ENCODE measurements at regions not wholly inside any gene's neighbourhood (a gene's known extent, or its start where the extent isn't known, plus 50 kb on each side); places are given as distances from the start of the nearest gene placed in this dataset.

DNA sequence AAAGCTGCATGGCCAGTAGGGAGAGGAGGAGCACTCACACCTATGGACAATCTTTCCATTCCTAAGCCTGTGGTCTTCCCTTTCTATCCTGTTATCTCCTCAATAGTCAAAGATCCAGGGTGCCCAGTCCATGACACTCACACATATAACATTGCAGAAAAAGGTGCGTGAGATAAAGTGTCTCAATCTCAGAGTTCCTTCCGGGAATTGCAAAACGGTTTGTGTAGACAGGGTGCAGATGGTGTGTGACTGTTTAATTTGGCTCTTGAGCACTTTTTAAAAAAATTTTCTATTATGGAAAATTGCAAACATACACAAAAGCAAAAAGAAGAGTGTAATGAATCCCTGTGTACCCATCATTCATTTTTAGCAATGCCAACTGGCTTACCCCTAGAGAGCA lies 1493.6 kb downstream of the AACS start:
- TF ChIP-seq POLR2A (IDR thresholded peaks at IDR 0.05), result no peak
- TF ChIP-seq, protein P1, sequence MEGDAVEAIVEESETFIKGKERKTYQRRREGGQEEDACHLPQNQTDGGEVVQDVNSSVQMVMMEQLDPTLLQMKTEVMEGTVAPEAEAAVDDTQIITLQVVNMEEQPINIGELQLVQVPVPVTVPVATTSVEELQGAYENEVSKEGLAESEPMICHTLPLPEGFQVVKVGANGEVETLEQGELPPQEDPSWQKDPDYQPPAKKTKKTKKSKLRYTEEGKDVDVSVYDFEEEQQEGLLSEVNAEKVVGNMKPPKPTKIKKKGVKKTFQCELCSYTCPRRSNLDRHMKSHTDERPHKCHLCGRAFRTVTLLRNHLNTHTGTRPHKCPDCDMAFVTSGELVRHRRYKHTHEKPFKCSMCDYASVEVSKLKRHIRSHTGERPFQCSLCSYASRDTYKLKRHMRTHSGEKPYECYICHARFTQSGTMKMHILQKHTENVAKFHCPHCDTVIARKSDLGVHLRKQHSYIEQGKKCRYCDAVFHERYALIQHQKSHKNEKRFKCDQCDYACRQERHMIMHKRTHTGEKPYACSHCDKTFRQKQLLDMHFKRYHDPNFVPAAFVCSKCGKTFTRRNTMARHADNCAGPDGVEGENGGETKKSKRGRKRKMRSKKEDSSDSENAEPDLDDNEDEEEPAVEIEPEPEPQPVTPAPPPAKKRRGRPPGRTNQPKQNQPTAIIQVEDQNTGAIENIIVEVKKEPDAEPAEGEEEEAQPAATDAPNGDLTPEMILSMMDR (IDR thresholded peaks at IDR 0.05), result no peak
